ENCODE measurements at regions not wholly inside any gene's neighbourhood (a gene's known extent, or its start where the extent isn't known, plus 50 kb on each side); places are given as distances from the start of the nearest gene placed in this dataset.

DNA sequence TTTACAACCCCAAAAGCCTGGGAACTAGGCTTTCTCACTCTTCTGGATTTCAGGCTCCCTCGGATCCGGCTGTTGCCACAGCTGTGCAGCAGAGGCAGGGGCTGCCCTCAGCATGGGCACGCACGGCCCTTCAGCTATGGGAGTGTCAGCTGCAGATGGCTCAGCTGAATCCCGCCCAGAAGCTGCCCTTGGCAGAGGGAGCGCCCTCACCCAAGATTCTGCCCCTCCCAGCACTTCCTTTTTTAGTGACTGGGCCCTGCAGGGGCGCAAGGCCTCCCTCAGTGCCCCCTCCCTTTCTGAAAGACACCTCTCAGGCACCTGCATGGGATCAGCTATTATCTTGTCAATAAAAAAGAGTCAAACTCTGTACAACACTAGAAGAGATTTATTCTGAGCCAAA is 67.9 kb upstream of the THBS2 start:
- DNase-seq (no peak), ATAC-seq (no peak)
- no peak overlapping the region for H2AFZ ChIP-seq (ENCODE audit: low read length)
- H3F3A ChIP-seq (ENCODE audit: low read length, unreplicated experiment): no peaks in the 10 kb centered on the region
- no peak overlapping the region for H3K4me3 ChIP-seq (ENCODE audit: low read length)
- CTCF ChIA-PET: no interaction called here
- intact Hi-C loops (cut with micrococcal nuclease): no loop called here
- no peak for TF ChIP-seq EZH2phosphoT487 (IDR thresholded peaks at IDR 0.05; ENCODE audit: borderline replicate concordance, low read length)
- no peak for TF ChIP-seq CTCF (conservative IDR thresholded peaks at IDR 0.05; ENCODE audit: low read depth, low read length)
- no peak for TF ChIP-seq EZH2 (IDR thresholded peaks at IDR 0.05; ENCODE audit: low read length, unreplicated experiment)
- H3K79me2 ChIP-seq (ENCODE audit: low read length): no peaks in the 10 kb centered on the region
- no peaks in the 10 kb centered on the region for H4K20me1 ChIP-seq (ENCODE audit: low read length)
- BruUV-seq (replicated peaks): no TSS peak
- H3K9me2 ChIP-seq (replicated peaks; ENCODE audit: low read length): no peaks in the 10 kb centered on the region
- no peaks in the 10 kb centered on the region for H3K9me3 ChIP-seq (ENCODE audit: low read length)
- H3K36me3 ChIP-seq (ENCODE audit: low read depth, low read length): no peaks in the 10 kb centered on the region
- POLR2A ChIA-PET (ENCODE audit: unreplicated experiment): no interaction called here
- no peak overlapping the region for H3K9ac ChIP-seq (ENCODE audit: low read length)
- H3K27ac ChIP-seq (ENCODE audit: low read length): no peak overlapping the region
- no peaks in the 10 kb centered on the region for H3K27me3 ChIP-seq (ENCODE audit: low read length)
- no peak overlapping the region for H3K4me2 ChIP-seq (ENCODE audit: low read length)
- no peaks in the 10 kb centered on the region for H3K4me1 ChIP-seq (ENCODE audit: insufficient read depth, low read length)

DNA sequence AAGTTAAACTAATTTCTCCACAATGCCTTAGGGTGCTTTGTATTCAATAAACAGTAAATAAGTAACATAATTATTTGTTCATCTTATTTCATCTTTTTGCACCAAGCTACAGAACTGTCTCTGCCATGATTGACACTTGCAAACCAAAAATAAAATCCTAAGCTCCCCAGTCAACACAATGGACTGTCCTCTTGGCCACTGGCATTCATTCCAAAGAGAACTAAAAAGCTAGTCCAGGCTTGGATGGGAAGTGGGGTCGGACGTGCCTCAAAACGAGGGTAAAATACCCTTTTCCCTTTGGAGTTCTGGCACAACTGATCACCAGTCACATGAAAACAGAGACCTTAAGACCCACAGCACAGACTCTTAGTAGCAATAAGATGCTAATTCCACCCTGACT is 66.4 kb upstream of the THBS2 start:
- H3K9me3 ChIP-seq (ENCODE audit: low read length): no peaks in the 10 kb centered on the region
- ChIA-PET POLR2A (ENCODE audit: unreplicated experiment) (no interaction called here), CTCF (no interaction called here)
- BruUV-seq (replicated peaks): no TSS peak
- DNase-seq (no peak), ATAC-seq (no peak)
- no peaks in the 10 kb centered on the region for H3K36me3 ChIP-seq (ENCODE audit: low read depth, low read length)
- H3K79me2 ChIP-seq (ENCODE audit: low read length): no peaks in the 10 kb centered on the region
- TF ChIP-seq EZH2 (IDR thresholded peaks at IDR 0.05; ENCODE audit: low read length, unreplicated experiment) (no peak), CTCF (conservative IDR thresholded peaks at IDR 0.05; ENCODE audit: low read depth, low read length) (no peak), EZH2phosphoT487 (IDR thresholded peaks at IDR 0.05; ENCODE audit: borderline replicate concordance, low read length) (no peak)
- H3K27ac ChIP-seq (ENCODE audit: low read length): no peak overlapping the region
- no peak overlapping the region for H3K4me2 ChIP-seq (ENCODE audit: low read length)
- no peaks in the 10 kb centered on the region for H3K9me2 ChIP-seq (replicated peaks; ENCODE audit: low read length)
- no peaks in the 10 kb centered on the region for H3F3A ChIP-seq (ENCODE audit: low read length, unreplicated experiment)
- no peak overlapping the region for H3K4me3 ChIP-seq (ENCODE audit: low read length)
- no peaks in the 10 kb centered on the region for H4K20me1 ChIP-seq (ENCODE audit: low read length)
- no peaks in the 10 kb centered on the region for H3K4me1 ChIP-seq (ENCODE audit: insufficient read depth, low read length)
- intact Hi-C loops (cut with micrococcal nuclease): no loop called here
- no peak overlapping the region for H2AFZ ChIP-seq (ENCODE audit: low read length)
- no peak overlapping the region for H3K9ac ChIP-seq (ENCODE audit: low read length)
- H3K27me3 ChIP-seq (ENCODE audit: low read length): no peaks in the 10 kb centered on the region

GRCh38 chr6:169317441-169318202 is 64.0 kb upstream of the THBS2 start:
- TF ChIP-seq EZH2phosphoT487 (IDR thresholded peaks at IDR 0.05; ENCODE audit: borderline replicate concordance, low read length): no peak
- TF ChIP-seq EZH2 (IDR thresholded peaks at IDR 0.05; ENCODE audit: low read length, unreplicated experiment): no peak
- no peak for TF ChIP-seq CTCF (conservative IDR thresholded peaks at IDR 0.05; ENCODE audit: low read depth, low read length)
- H3K36me3 ChIP-seq (ENCODE audit: low read depth, low read length): no peaks in the 10 kb centered on the region
- no peak for ATAC-seq
- H2AFZ ChIP-seq (ENCODE audit: low read length): no peak overlapping the region
- H4K20me1 ChIP-seq (ENCODE audit: low read length): no peaks in the 10 kb centered on the region
- no peaks in the 10 kb centered on the region for H3K27me3 ChIP-seq (ENCODE audit: low read length)
- BruUV-seq (replicated peaks): no TSS peak
- no peak overlapping the region for H3K27ac ChIP-seq (ENCODE audit: low read length)
- H3K4me3 ChIP-seq (ENCODE audit: low read length): no peak overlapping the region
- no peak overlapping the region for H3K9ac ChIP-seq (ENCODE audit: low read length)
- H3F3A ChIP-seq (ENCODE audit: low read length, unreplicated experiment): no peaks in the 10 kb centered on the region
- no peaks in the 10 kb centered on the region for H3K4me1 ChIP-seq (ENCODE audit: insufficient read depth, low read length)
- intact Hi-C loops (cut with micrococcal nuclease): no loop called here
- POLR2A ChIA-PET (ENCODE audit: unreplicated experiment): no interaction called here
- H3K4me2 ChIP-seq (ENCODE audit: low read length): no peak overlapping the region
- DNase-seq: no peak
- no peaks in the 10 kb centered on the region for H3K79me2 ChIP-seq (ENCODE audit: low read length)
- no peaks in the 10 kb centered on the region for H3K9me3 ChIP-seq (ENCODE audit: low read length)
- no peaks in the 10 kb centered on the region for H3K9me2 ChIP-seq (replicated peaks; ENCODE audit: low read length)
- CTCF ChIA-PET: no interaction called here

All from PC-3 (cell line).